Amniotic epithelial cell (primary cell): ENCODE measurements at regions not wholly inside any gene's neighbourhood (a gene's known extent, or its start where the extent isn't known, plus 50 kb on each side); places are given as distances from the start of the nearest gene placed in this dataset.

Experiments used
- DNase-seq: peaks from one replicate; pipeline ENCODE4 v3.0.0-alpha.2; 2010; ENCODE audit warnings: low read depth

DNA sequence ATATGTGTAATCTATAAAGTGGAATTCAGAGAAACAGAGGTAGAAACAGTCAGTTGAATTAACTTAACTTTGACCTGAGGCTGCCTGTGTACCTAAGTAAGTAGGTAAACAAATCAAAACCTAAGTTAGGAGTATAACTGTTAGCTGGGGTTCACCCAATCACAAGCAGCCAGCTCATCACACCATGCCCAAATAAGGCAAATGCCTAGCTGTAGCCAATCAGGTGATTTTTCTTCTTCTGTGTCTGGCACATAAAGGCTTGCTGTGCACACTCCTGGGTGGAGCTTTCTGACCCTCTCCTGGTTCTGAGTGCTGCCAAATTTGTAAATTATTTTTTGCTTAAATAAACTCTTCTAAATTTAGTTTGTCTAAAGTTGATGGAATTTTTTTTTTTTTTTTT lies 54.7 kb upstream of the TRIM39 start:
- no peak for DNase-seq

DNA sequence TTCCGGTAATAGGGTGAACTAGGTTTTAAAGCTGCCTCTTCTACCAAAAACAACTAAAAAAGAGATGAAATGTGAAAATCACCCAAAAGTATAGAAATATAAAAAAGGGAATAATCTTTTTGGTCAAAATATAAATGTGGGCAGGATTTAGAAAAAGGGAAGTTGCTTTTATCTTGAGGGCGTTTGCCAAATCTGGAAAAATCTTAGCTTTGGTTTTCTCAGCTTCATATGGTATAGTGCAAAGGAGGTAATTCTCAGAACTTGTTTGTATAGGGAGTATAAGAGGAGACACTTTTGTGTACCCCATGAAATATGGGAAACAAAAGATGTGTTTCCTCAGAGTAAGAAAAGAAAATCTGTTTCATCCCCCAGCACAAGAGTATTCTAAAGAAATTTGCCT lies 54.2 kb upstream of the TRIM26 start:
- DNase-seq = no peak

DNA sequence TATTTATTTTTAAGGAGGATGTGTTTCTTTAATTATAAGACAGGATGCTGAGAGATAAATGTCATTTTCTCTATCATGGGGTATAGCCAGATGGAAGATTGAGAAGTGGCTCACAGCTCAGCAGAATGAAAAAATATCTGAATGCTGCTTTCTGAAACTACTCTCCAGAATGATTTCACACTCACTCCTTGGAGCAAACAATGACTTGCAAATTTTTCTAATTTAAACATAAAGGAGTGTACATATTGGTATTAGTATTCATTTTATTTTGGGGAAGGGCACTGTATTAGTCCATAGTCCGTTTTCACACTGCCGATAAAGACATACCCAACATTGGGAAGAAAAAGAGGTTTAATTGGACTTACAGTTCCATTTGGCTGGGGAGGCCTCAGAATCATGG lies 52.4 kb upstream of the TRIM26 start:
- DNase-seq = no peak

DNA sequence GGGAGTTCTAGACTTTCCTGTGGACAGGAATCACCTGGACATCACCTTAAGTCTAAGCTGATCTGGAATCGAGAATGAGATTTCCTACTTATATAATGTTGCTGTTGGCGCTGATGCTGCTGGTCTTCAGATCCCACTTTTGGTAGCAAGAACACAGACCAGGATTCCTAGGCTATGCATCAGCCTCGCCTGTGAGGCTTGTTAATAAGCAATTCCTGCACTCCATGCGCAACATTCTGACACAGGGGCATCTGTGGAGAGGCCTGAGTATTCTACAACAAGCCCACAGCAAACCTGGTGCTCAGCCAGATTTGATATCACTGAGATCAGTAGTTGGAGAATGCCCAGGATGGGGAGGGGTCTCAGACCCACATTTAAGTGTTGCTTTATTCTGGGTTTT lies 52.0 kb upstream of the TRIM26 start:
- no peak for DNase-seq

- DNase-seq = peak; percentile 10
Observed at GRCh38 chr6:30264743-30265142, 51.5 kb upstream of the TRIM26 start.

- peak; percentile 42 for DNase-seq
Observed at GRCh38 chr6:30263734-30264133, 50.5 kb upstream of the TRIM26 start.
